Stimulated activated CD8-positive, alpha-beta memory T cell treated with anti-CD3 and anti-CD28 coated beads, Interleukin-4, amount 100 ng/mL, for 24 hours (primary cell): ENCODE measurements at regions not wholly inside any gene's neighbourhood (a gene's known extent, or its start where the extent isn't known, plus 50 kb on each side); places are given as distances from the start of the nearest gene placed in this dataset.

Source experiments
- DNase-seq: peaks from one replicate; pipeline ENCODE4 v3.0.0-alpha.2; 2020; ENCODE audit warnings: low read depth

GRCh38 chr2:158049129-158049855 lies 52.4 kb upstream of the UPP2 start:
- no peak for DNase-seq

- DNase-seq, result no peak
Observed at GRCh38 chr2:158048327-158048726, 53.3 kb upstream of the UPP2 start.

GRCh38 chr2:158047156-158047611 lies 54.5 kb upstream of the UPP2 start:
- no peak for DNase-seq

GRCh38 chr2:158046121-158046880 lies 55.4 kb upstream of the UPP2 start:
- no peak for DNase-seq

GRCh38 chr2:158045362-158045761 lies 56.3 kb upstream of the UPP2 start:
- DNase-seq, result no peak

- DNase-seq, result no peak
Observed at GRCh38 chr2:158043181-158043948, 58.3 kb upstream of the UPP2 start.

GRCh38 chr2:158042666-158043065 lies 59.0 kb upstream of the UPP2 start:
- no peak for DNase-seq

- no peak for DNase-seq
Observed at GRCh38 chr2:158042245-158042644, 59.4 kb upstream of the UPP2 start.

- DNase-seq, result no peak
Observed at GRCh38 chr2:158041400-158041799, 60.3 kb upstream of the UPP2 start.

- DNase-seq, result no peak
Observed at GRCh38 chr2:158038901-158039300, 62.8 kb upstream of the UPP2 start.

GRCh38 chr2:158034198-158034866 lies 67.3 kb upstream of the UPP2 start:
- DNase-seq, result no peak

GRCh38 chr2:158031371-158031770 lies 70.3 kb upstream of the UPP2 start:
- DNase-seq, result no peak

- no peak for DNase-seq
Observed at GRCh38 chr2:158025255-158025996, 76.2 kb upstream of the UPP2 start.

GRCh38 chr2:158024288-158024898 lies 77.3 kb upstream of the UPP2 start:
- peak; percentile 26 for DNase-seq

- DNase-seq, result no peak
Observed at GRCh38 chr2:158022888-158023287, 78.8 kb upstream of the UPP2 start.

- DNase-seq, result no peak
Observed at GRCh38 chr2:158021226-158021625, 80.5 kb upstream of the UPP2 start.

GRCh38 chr2:158015428-158016076 lies 86.1 kb upstream of the UPP2 start:
- DNase-seq, result no peak

GRCh38 chr2:158013891-158014290 lies 87.8 kb upstream of the UPP2 start:
- no peak for DNase-seq

GRCh38 chr2:158011055-158011771 lies 90.5 kb upstream of the UPP2 start:
- no peak for DNase-seq

- DNase-seq, result no peak
Observed at GRCh38 chr2:158009399-158009798, 92.3 kb upstream of the UPP2 start.
